HG02571 (cell line): ENCODE measurements at regions not wholly inside any gene's neighbourhood (a gene's known extent, or its start where the extent isn't known, plus 50 kb on each side); places are given as distances from the start of the nearest gene placed in this dataset.

Experiments used
- ATAC-seq: cut with Tn5 transposase; IDR thresholded peaks from one replicate; pipeline ENCODE4 v1.9.1; 2021; ENCODE audit warnings: mild to moderate bottlenecking, moderate library complexity; ENCODE audit not compliant: unreplicated experiment

DNA sequence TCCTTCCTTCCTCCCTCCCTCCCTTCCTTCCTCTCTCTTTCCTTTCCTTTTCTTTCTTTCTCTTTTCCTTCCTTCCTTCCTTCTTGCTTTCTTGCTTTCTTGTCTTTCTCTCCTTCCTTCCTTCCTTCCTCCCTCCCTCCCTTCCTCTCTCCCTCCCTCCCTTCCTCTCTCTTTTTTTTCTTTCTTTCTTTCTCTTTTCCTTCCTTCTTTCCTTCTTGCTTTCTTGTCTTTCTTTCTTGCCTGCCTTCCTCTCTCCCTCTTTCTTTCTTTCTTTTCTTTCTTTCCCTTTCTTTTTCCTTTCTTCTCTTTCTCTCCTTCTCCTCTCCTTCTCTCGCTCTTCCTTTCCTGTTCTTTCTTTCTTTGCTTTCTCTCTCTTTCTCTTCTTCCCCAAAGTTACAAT is 728.4 kb upstream of the ADAMTS5 start:
- ATAC-seq: no peak

DNA sequence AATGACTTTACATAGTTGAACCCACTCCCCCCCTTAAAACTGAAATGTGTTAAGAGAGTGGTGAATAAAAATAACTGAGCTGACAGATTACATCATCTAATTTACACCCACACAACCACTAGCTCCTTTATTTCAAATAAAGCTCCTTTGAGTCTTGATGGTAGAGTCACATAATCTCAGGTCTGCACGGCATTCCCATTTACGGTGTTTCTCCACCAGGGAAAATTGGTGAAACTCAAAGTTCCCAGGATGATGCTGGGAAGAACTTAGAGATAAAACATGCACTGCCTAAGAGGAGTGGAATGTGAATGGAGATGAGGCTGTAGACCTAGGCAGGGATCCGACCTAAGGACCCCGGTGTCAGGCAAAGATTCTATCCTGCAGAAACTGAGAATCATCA is 727.8 kb upstream of the ADAMTS5 start:
- no peak for ATAC-seq

DNA sequence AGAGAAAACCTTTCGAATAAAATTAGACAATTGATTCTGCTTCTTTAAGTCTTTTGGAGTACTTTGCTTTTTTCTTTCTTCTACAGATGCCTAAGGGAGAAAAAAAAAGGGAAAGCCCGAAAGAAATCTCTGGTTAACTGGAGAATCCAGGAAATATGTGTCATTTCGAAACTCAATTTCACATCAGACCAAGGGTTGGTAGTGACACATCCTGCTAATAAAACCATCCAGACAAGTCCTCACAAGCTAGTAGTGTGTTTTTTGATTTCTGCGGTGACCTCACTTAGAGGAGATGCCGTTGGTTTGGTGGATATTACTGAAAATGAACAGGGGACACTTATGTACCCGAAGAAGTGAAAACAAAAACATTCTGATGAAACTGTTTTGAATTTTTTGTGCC is 726.5 kb upstream of the ADAMTS5 start:
- ATAC-seq: no peak

DNA sequence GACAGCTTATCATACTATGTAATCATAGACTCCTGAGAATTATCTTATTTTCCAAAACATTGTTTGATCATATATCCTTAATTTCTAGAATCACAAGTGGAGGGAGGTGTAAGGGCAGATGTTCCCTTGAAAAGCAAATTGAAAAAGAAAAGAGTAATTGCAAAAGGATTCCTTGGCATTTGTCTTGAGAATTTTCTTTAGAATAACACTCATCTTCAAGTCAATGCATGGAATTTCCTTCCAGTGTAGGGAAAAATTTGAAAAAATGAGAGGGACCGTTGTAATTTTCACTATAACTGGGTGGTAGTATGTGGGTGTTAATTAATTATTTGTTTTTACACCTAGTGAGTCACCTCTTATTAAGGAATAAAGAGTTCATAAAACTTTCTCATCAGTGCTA is 724.6 kb upstream of the ADAMTS5 start:
- no peak for ATAC-seq

DNA sequence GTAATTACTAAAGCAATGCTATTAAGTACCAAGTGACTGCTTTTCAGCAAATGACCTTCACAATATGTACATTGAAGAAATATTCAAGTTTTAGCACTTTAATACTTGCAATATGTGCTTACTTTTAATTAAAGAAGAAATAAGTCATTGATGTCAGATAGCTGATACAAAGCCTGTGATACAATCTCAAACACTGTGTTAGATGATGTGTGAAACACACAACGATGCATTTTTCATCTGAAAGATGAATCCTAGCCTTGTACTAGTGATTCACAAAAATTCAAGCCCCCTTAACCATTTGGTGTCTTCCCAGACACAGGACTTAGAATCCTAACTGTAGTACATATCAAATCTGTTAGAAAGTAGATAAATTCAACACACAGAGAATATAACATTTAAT is 724.1 kb upstream of the ADAMTS5 start:
- no peak for ATAC-seq

DNA sequence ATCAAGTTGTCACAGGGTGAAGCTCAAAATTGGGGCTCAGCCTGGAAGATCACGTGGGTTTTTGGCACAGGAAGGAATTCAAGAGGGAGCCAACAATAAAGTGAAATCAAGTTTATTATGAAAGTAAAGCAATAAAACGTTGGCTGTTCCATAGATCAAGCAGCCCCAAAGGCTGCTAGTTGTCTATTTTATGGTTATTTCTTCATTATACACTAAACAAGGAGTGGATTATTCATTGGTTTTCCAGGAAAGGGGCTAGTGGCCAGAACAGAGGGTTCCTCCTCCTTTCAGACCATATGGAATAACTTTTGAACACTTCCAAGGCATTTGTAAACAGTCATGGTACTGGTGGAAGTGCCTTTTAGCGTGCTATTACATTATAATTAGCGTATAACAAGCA is 723.5 kb upstream of the ADAMTS5 start:
- ATAC-seq: no peak

DNA sequence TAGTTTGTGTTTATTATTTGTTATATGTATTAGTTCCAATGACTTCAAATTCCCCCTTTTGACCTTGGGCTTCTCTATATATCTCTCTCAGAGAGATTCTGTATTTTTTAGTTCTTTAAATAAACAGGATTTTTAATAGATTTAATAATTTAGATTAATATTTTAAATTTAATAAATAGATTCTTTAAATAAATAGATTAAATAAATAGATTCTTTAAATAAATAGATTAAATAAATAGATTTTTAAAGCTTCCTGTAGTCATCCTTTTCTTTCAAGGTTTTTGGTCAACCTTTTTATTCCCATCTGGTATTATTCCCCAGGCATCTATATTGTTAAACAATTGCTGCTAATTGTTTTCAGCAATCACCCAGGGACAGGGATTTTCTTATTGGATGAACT is 721.9 kb upstream of the ADAMTS5 start:
- no peak for ATAC-seq

DNA sequence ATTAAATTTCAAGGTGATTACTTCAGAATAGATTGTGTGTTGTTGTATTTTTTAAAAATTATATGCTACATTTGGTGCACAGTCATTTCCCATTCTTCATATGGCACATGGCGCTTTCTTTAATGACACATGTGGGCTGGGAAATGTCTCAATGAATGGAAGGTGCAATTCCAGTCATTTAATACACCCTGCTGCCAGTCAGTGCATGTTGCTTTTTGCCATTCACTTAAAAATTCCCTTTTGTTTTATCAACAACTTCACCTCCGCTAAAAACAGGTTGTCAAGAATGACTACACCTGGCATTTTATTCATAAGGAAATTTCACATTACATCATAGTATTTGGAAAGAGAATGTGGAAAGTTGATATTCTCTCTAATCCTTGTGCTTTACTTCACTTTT is 716.4 kb upstream of the ADAMTS5 start:
- ATAC-seq: no peak

DNA sequence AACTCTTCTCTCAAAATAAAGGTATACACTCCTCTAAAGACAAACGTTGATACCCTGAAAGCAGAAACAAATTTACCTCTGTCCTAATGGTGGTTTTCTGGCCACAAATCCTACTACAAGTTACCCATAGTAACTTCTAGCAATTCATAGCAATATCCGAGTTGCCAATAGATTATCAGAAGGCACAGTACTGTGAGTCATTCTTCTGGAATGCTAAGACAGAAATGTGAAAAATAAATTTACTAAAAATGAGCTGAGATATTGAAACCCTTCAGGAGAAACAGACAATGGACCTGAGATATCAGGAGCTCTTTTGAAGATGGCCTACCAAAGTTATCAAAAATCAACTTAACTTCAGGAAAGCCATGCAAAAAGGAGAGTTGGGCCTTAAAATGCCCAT is 715.0 kb upstream of the ADAMTS5 start:
- no peak for ATAC-seq

DNA sequence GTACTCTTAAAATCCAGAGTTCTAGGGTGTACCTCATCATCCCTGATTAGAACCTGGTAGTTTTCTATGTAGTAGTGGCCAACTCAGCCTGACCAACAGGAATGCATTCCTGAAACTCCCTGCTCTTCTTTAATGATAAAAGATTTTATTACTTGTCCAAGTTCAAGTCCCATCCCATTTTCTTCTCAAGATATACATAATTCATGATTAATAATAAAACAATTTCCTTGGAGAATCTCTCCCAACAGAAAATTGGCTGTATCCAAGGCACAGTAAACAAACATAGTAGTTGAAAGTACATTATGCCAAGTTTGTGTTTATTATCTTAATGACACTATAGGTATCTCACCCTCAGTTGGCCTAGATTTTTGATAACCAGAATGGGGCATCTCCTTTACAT is 714.1 kb upstream of the ADAMTS5 start:
- no peak for ATAC-seq

DNA sequence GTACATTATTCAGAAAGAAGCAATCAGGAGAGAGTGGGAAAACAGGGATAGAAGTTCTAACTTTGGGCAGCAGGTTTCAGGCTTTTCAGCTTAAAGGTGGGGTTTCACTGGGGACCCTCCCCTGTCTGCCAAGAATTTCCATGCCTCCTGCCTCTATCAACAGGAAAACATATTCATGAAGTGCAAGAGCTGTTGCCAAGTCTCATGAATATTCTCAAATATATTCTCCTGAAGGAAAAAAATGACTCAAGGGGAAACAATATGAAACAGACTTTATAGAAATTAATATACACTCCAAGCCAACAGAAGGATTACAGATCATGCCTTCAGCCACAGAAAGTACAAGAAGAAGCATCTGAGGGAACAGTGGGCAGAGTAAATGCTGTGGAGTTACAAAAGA is 713.3 kb upstream of the ADAMTS5 start:
- ATAC-seq: no peak

DNA sequence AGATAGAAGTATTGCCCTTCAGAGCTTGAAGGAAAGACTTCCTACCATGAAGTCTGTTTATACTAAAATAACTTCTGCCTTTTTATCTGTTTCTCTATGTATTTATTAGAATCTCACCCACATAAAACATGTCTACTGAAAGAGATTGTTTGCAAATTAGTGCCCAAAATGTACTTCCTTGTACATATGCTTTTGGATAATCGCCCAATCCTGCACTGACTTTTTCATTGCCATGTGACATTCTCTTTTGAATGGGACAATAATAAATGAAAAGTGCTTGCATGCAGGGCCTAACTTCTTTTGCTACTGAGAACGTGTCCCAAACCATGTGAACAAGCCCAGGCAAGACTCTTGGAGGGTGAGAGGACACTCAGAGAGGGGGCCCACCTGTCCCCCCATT is 711.6 kb upstream of the ADAMTS5 start:
- no peak for ATAC-seq

DNA sequence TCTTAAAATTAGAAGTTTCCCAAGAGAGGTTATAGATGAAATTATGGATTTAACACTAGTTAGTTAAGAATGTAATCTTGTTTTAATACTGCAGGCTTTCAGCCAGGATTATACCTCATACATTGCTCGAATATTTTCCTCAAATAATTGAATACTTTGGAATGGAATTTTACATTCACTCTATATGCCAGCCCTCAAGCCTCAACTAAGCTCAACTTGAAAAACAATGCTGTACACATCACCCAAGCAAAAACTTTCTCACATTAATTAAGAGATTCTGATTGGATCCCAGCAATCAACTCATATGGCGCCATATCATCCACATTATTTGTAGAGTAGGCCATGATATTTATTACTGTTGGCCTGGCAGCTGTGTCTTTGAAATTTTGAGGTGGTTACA is 710.7 kb upstream of the ADAMTS5 start:
- ATAC-seq: no peak

DNA sequence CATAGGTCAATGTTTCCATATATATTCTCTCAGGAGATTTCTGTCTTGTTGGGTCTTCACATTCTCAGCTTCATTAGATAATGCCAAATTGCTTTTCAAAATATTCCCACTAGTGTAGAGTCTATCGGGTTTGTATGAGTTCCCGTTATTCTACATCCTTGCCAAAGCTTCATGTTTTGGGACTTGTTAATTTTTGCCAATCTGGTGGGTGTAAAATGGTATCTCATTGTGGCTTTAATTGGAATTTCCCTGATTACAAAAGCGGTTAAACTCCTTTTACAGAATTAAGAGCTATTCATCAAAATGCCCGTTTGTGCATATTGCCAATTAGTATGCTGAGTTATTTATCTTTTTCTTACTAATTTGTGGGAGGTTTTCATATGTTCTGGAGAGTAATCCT is 708.4 kb upstream of the ADAMTS5 start:
- no peak for ATAC-seq

DNA sequence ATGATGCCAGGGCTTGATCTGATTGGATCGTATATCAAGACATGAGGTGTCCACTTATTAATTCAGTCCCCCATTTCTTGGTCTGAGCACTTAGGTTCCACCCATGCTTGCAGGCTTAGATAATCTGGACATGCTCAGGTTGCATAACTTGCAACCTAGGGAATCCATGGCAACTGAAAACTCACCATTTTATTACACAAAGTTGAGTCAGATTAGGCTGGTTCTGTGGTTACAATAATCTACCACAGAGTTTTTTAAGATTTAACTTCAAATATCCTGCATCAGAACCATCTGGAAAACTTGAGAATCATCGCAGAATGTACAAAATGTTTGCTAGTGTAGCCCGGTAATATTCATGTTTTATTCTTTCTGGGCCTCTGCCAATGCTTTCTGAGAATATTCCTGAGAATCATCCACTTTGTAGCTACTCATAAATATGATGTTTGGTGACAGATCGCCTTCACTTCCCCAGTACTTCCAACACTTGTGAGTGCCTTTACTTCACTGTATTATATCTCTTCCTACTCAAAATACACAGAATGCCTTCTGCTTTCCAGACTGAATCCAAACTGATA is 707.2 kb upstream of the ADAMTS5 start:
- ATAC-seq: no peak

DNA sequence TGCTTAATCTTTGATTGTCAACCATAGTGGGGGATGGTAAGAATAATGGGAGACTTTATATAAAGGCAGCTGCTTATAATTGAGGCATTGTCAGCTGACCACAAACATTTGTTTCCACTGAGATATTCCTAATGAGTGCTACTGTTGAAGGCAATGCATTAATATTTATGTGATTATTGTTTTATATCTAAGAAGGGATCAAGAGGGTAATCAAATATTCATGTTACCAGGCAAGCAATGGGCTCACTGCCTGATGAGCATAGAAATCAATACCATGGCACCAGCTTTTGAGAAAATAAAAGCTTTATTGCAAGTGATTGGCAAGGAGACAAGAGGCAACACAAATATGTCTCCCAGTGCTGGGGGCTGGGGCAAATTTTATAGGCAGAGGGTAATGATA is 706.7 kb upstream of the ADAMTS5 start:
- no peak for ATAC-seq

DNA sequence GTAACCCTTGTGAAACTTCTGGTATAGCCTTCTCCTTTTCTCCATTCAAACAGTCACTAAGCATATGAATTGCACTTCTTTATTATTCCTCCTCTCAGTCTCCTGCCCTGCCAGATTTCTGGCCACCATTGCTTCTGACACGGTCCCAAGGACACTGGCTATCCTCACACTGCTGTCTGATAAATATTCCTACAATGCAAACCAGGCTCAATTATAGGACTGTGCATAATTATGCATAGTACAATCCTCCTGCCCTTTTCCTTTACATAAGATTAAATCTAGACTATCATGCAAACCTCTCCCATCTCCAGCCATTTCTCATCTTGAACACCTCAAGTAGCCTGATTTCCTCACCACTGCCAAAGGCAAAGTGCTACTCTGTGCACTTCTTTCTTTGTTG is 704.3 kb upstream of the ADAMTS5 start:
- ATAC-seq: no peak

DNA sequence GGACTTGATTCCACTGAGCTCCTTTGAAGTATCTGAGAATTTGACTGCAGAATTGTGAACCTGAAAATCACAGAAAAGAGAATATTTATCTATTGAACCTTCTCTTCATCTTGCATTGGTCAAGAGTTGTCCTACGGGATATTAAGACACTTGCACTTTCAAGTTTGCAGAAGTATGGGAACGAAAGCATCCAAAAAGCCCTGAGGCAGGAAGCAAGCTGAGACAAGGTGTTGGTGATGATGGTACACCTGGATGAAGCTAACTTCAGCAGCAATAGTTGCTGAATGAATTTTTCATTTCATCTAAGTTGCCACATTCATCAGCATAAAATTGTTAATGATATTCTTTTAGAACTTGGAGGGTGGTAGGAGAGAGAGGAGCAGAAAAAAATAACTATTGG is 686.6 kb upstream of the ADAMTS5 start:
- ATAC-seq: no peak

DNA sequence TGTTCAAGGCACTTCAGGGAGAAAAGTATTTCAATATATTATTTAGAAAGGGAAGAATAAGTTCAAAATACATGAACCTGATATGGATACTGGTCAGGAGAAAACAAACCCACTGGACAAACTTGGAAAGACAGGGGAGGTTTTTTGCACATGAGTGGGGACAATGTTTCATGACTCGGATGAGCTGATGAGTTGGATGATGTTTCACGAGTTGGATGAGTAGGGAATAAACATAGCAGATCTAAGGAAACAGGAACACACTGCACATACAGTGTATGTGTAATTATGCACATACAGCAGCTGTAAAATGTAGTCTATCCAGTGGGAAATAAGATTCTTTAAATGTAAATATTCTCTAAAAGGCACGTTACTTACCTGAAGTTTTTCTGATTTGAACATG is 682.9 kb upstream of the ADAMTS5 start:
- ATAC-seq: no peak

DNA sequence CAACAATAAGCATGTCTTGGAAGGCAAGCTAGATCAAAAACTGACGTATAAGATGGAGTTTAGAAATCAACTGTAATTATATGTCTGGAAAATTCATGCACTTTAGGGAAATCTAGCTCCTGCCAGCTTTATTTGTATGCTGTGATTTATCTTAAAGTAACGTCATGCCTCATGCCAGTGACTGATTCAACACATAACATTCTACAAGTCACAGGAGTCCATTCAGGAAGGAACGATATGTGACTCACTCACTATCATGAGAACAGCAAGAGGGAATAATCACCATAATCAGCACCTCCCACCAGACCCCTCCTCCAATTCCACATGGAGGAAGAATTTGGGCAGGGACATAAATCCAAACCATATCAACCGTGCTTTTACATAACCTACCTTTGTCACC is 682.4 kb upstream of the ADAMTS5 start:
- no peak for ATAC-seq

DNA sequence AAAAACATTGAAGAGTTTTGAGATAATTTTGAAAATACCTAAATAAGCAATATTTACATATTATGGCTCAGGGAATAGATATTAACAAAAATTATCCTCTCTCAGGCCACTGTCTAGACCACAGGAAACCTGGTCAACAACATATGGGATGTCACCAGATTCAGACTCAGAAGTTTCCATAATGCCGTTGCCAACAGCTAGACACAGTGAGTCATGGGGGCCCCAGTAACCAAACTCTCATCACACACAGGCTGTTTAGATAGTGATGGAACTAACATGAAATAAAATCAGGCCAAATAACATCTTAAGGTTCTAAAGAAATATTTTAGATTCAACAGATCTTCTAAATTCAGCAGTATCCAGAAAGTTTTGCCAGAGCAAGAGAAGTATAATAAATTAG is 681.7 kb upstream of the ADAMTS5 start:
- no peak for ATAC-seq

DNA sequence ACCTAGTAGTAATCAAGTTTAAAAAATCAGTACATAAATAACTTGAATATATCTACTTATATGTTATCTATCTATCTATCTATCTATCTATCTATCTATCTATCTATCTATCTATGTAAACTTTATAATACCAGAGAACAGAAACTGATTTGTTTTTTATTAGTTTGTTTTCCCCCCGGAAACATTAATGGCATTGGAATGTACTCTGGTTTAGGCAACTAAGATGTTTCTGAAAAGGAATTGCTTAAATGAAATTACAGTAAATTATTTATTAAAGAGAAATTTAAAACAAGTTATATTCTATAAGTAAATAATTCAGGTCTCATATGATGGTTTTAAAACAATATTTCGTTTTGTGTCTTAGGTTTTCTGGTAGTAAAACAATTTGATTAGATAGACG is 681.0 kb upstream of the ADAMTS5 start:
- ATAC-seq: no peak

DNA sequence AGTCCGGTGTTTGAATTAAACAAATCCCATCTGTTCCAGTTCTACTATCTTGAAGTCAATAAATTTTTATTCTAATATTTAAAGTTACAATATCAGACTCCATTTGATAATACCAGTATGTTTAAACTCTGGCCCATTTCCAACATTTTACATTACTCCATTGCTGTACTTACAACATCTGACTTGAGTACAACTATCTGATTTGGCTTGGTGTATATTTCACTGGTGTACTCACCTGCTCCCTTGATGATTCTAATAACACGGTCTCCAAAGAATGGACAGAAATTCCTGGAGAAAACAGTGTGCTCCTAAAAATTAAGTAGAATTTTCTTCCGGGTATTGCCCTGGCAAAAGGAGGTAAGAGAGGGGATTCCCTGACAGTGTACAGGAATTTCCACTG is 680.5 kb upstream of the ADAMTS5 start:
- no peak for ATAC-seq

DNA sequence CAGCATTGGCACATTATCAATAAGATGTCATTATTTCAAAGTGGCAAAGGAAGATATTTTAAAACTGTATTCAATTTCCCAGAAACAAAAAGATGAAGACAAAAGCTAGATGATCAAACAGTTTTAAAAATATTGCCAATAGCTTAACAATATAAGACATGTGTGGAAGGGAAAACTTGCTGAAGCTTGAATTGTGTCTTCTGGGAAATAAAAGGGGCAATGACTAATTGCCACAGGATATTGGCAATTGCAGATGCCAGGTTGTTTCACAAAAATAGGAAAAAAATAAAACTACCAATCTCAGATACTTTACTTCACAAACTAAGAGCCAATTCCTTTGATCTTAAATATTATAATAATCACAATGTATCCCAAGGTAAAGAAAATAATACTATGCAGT is 679.8 kb upstream of the ADAMTS5 start:
- no peak for ATAC-seq
